ENCODE measurements at regions not wholly inside any gene's neighbourhood (a gene's known extent, or its start where the extent isn't known, plus 50 kb on each side); places are given as distances from the start of the nearest gene placed in this dataset.

- no peaks in the 10 kb centered on the region for H3K9me3 ChIP-seq
- H3K27me3 ChIP-seq, result no peaks in the 10 kb centered on the region
- H3K4me3 ChIP-seq, result no peak overlapping the region
- no peaks in the 10 kb centered on the region for H3K4me1 ChIP-seq
- no peaks in the 10 kb centered on the region for H3K36me3 ChIP-seq
- intact Hi-C loops (cut with DNase I), result no loop called here
- H3K27ac ChIP-seq, result no peak overlapping the region
- no peak for TF ChIP-seq CTCF (IDR thresholded peaks at IDR 0.05)
- TF ChIP-seq EP300 (IDR thresholded peaks at IDR 0.05), result no peak
- TF ChIP-seq POLR2A (IDR thresholded peaks at IDR 0.05), result no peak
- TF ChIP-seq POLR2AphosphoS5 (IDR thresholded peaks at IDR 0.05), result no peak
- DNase-seq, result no peak
Measured at GRCh38 chr5:125612776-125613175, 810.4 kb upstream of the GRAMD2B start.

GRCh38 chr5:125630237-125630636 is 793.0 kb upstream of the GRAMD2B start:
- TF ChIP-seq CTCF (IDR thresholded peaks at IDR 0.05) (no peak), EP300 (IDR thresholded peaks at IDR 0.05) (no peak)
- no peaks in the 10 kb centered on the region for H3K27me3 ChIP-seq
- no peak for DNase-seq
- 89 to 94% methylated on average over 1 of the region's 1 CpG for WGBS, 2 donors
- H3K36me3 ChIP-seq, result no peaks in the 10 kb centered on the region
- no peaks in the 10 kb centered on the region for H3K4me1 ChIP-seq
- no peak overlapping the region for H3K4me3 ChIP-seq
- intact Hi-C loops (cut with DNase I), result no loop called here
- no peak overlapping the region for H3K27ac ChIP-seq
- peaks cover 0 to 3% (median 0%) of the 10 kb centered on the region in 4 donors for H3K9me3 ChIP-seq

GRCh38 chr5:125633523-125633922 is 789.7 kb upstream of the GRAMD2B start:
- intact Hi-C loops (cut with DNase I), result no loop called here
- Histone ChIP-seq H3K27ac (no peak overlapping the region), H3K4me1 (no peaks in the 10 kb centered on the region), H3K9me3 (no peaks in the 10 kb centered on the region), H3K27me3 (no peaks in the 10 kb centered on the region), H3K36me3 (no peaks in the 10 kb centered on the region), H3K4me3 (no peak overlapping the region)
- no peak for DNase-seq
- WGBS, 2 donors, result 92 to 96% methylated on average over 1 of the region's 1 CpG
- TF ChIP-seq POLR2AphosphoS5 (IDR thresholded peaks at IDR 0.05) (no peak), CTCF (IDR thresholded peaks at IDR 0.05) (no peak), EP300 (IDR thresholded peaks at IDR 0.05) (no peak), POLR2A (IDR thresholded peaks at IDR 0.05) (no peak)

GRCh38 chr5:125634216-125634835 is 788.9 kb upstream of the GRAMD2B start:
- no peaks in the 10 kb centered on the region for H3K36me3 ChIP-seq
- intact Hi-C loops (cut with DNase I), result no loop called here
- WGBS, 2 donors, result 95 to 98% methylated on average over 1 of the region's 1 CpG
- DNase-seq, result no peak
- H3K4me1 ChIP-seq, result no peaks in the 10 kb centered on the region
- no peak for TF ChIP-seq POLR2AphosphoS5 (IDR thresholded peaks at IDR 0.05)
- TF ChIP-seq CTCF (IDR thresholded peaks at IDR 0.05), result no peak
- no peak for TF ChIP-seq EP300 (IDR thresholded peaks at IDR 0.05)
- no peak for TF ChIP-seq POLR2A (IDR thresholded peaks at IDR 0.05)
- no peak overlapping the region for H3K27ac ChIP-seq
- H3K27me3 ChIP-seq, result no peaks in the 10 kb centered on the region
- H3K9me3 ChIP-seq, result no peaks in the 10 kb centered on the region
- no peak overlapping the region for H3K4me3 ChIP-seq

- H3K9me3 ChIP-seq, result peaks cover 0 to 7% (median 0%) of the 10 kb centered on the region in 4 donors
- intact Hi-C loops (cut with DNase I), result no loop called here
- H3K27ac ChIP-seq, result no peak overlapping the region
- TF ChIP-seq CTCF (IDR thresholded peaks at IDR 0.05), result no peak
- no peaks in the 10 kb centered on the region for H3K27me3 ChIP-seq
- H3K36me3 ChIP-seq, result no peaks in the 10 kb centered on the region
- WGBS, 2 donors, result 75 to 98% methylated on average over 2 of the region's 2 CpGs
- no peak for DNase-seq
- no peak overlapping the region for H3K4me3 ChIP-seq
- no peaks in the 10 kb centered on the region for H3K4me1 ChIP-seq
Measured at GRCh38 chr5:125639858-125640257, 783.4 kb upstream of the GRAMD2B start.

Data from sigmoid colon (tissue), 6 donors.